Adrenal gland (tissue), 9 donors: ENCODE measurements at regions not wholly inside any gene's neighbourhood (a gene's known extent, or its start where the extent isn't known, plus 50 kb on each side); places are given as distances from the start of the nearest gene placed in this dataset.

Experiments
- DNase-seq, 7 donors: peaks; one replicate each; pipeline ENCODE4 v3.0.0-alpha.2; 2019 to 2020
- H3K27ac ChIP-seq, 5 donors: fragments of 200-600 bp; sonication (generic) in 4 of 5; 1 replicate in 3 of 5; 2 replicates in 2 of 5; pipeline versions ENCODE4 v1.5.1 to v1.8.0; 2016 to 2020; ENCODE audit warnings: mild to moderate bottlenecking in 1 of 5
- H3K27me3 ChIP-seq: fragments of 200-600 bp; 2 replicates; pipeline ENCODE4 v1.8.0; 2021
- H3K36me3 ChIP-seq, 2 donors: fragments of 200-600 bp; replicated peaks in 1 of 2; 1 replicate in 1 of 2; 2 replicates in 1 of 2; pipeline versions ENCODE4 v1.5.1 to v1.8.0; 2018 to 2022
- H3K4me1 ChIP-seq, 2 donors: fragments of 200-600 bp; replicated peaks in 1 of 2; 1 replicate in 1 of 2; 2 replicates in 1 of 2; pipeline versions ENCODE4 v1.5.1 to v1.8.0; 2018 to 2021
- H3K4me3 ChIP-seq, 4 donors: fragments of 200-600 bp; sonication (generic) in 3 of 4; one replicate each; pipeline ENCODE4 v1.5.1; 2016 to 2018
- H3K9me3 ChIP-seq, 3 donors: fragments of 200-600 bp; sonication (generic) in 1 of 3; replicated peaks in 1 of 3; 1 replicate in 2 of 3; 2 replicates in 1 of 3; pipeline versions ENCODE4 v1.5.1 to v1.8.0; 2016 to 2021
- POLR2A ChIP-seq, 2 donors: fragments of 450-650 bp; IDR thresholded peaks; one replicate each; pipeline ENCODE4 v1.6.1; 2017; ENCODE audit warnings: antibody characterized with exemption in 2 of 2, mild to moderate bottlenecking in 2 of 2, moderate library complexity in 1 of 2
- WGBS, 4 donors: extraction: QIAGEN DNeasy Blood & Tissue Kit in 2 of 4; methylation state at CpG; one replicate each; pipeline versions ENCODE4 v1.1.5 to v1.1.7; 2013 to 2017; 5-methylcytosine and 5-hydroxymethylcytosine counted together
- intact Hi-C, 2 donors: fragments of 100-400 bp; cut with DNase I; formaldehyde crosslinking; loops; one replicate each; pipeline versions ENCODE4 v1.14.1 to v1.15.0; 2022 to 2023
- TF ChIP-seq, protein P1 (sequence below), 6 experiments: fragments of 450-650 bp in 4 of 6; fragments of 200-600 bp in 2 of 6; sonication (generic) in 1 of 6; IDR thresholded peaks; 1 replicate in 5 of 6; 2 replicates in 1 of 6; pipeline versions ENCODE4 v1.5.1 to v1.8.0; 2016 to 2021; ENCODE audit warnings: antibody characterized with exemption in 6 of 6, mild to moderate bottlenecking in 2 of 6, moderate library complexity in 1 of 6
- donor health status: healthy with polysubstance abuse.
- donor health status: Bipolar disorder and iron deficiency.
- donor health status: DM: yes; HTN: yes; CAD: no.
- donor health status: DM: no; HTN: no; CAD: no.
- donor health status: DM: no; HTN: no; CAD: no.

- no peaks in the 10 kb centered on the region for H3K27me3 ChIP-seq
Measured at GRCh38 chr2:136212426-136213378, 94.8 kb upstream of the CXCR4 start.

GRCh38 chr2:136211701-136212100, 93.8 kb upstream of the CXCR4 start:
- Histone ChIP-seq H3K27me3 (no peaks in the 10 kb centered on the region), H3K4me3 (no peak overlapping the region), H3K4me1 (peaks cover 11 to 24% of the 10 kb centered on the region in 2 donors), H3K27ac (no peak overlapping the region), H3K9me3 (no peaks in the 10 kb centered on the region), H3K36me3 (no peaks in the 10 kb centered on the region)
- TF ChIP-seq, protein P1, sequence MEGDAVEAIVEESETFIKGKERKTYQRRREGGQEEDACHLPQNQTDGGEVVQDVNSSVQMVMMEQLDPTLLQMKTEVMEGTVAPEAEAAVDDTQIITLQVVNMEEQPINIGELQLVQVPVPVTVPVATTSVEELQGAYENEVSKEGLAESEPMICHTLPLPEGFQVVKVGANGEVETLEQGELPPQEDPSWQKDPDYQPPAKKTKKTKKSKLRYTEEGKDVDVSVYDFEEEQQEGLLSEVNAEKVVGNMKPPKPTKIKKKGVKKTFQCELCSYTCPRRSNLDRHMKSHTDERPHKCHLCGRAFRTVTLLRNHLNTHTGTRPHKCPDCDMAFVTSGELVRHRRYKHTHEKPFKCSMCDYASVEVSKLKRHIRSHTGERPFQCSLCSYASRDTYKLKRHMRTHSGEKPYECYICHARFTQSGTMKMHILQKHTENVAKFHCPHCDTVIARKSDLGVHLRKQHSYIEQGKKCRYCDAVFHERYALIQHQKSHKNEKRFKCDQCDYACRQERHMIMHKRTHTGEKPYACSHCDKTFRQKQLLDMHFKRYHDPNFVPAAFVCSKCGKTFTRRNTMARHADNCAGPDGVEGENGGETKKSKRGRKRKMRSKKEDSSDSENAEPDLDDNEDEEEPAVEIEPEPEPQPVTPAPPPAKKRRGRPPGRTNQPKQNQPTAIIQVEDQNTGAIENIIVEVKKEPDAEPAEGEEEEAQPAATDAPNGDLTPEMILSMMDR (IDR thresholded peaks at IDR 0.05), result no peak
- no peak for TF ChIP-seq POLR2A (IDR thresholded peaks at IDR 0.05)
- no peak for DNase-seq
- intact Hi-C loops, result no loop called here

More at GRCh38 chr2:136212426-136213378, 94.8 kb upstream of the CXCR4 start:
- intact Hi-C loops, result no loop called here
- no peak for DNase-seq
- Histone ChIP-seq H3K36me3 (no peaks in the 10 kb centered on the region), H3K4me1 (peaks cover 11 to 24% of the 10 kb centered on the region in 2 donors), H3K9me3 (no peaks in the 10 kb centered on the region), H3K4me3 (no peak overlapping the region), H3K27ac (no peak overlapping the region)
- TF ChIP-seq, protein P1 (IDR thresholded peaks at IDR 0.05), result no peak
- 57 to 62% (median 60%) methylated on average over 5 of the region's 5 CpGs for WGBS, 4 donors

GRCh38 chr2:136210822-136211221, 92.9 kb upstream of the CXCR4 start:
- Histone ChIP-seq H3K27me3 (no peaks in the 10 kb centered on the region), H3K4me1 (peaks cover 11 to 24% of the 10 kb centered on the region in 2 donors), H3K4me3 (no peak overlapping the region), H3K9me3 (no peaks in the 10 kb centered on the region), H3K27ac (no peak overlapping the region), H3K36me3 (no peaks in the 10 kb centered on the region)
- DNase-seq, result no peak
- TF ChIP-seq, protein P1 (IDR thresholded peaks at IDR 0.05), result no peak
- TF ChIP-seq POLR2A (IDR thresholded peaks at IDR 0.05), result no peak
- intact Hi-C loops, result no loop called here

- H3K27me3 ChIP-seq, result no peaks in the 10 kb centered on the region
Measured at GRCh38 chr2:136210455-136210805, 92.5 kb upstream of the CXCR4 start.

More at GRCh38 chr2:136210455-136210805, 92.5 kb upstream of the CXCR4 start:
- DNase-seq, result no peak
- Histone ChIP-seq H3K27ac (no peak overlapping the region), H3K9me3 (no peaks in the 10 kb centered on the region), H3K4me1 (peaks cover 11 to 24% of the 10 kb centered on the region in 2 donors), H3K36me3 (no peaks in the 10 kb centered on the region), H3K4me3 (no peak overlapping the region)
- 76 to 90% (median 82%) methylated on average over 2 of the region's 2 CpGs for WGBS, 4 donors
- intact Hi-C loops, result no loop called here
- no peak for TF ChIP-seq POLR2A (IDR thresholded peaks at IDR 0.05)
- TF ChIP-seq, protein P1 (IDR thresholded peaks at IDR 0.05), result no peak
